Gastrocnemius medialis (tissue), 4 donors: ENCODE measurements at regions not wholly inside any gene's neighbourhood (a gene's known extent, or its start where the extent isn't known, plus 50 kb on each side); places are given as distances from the start of the nearest gene placed in this dataset.

ENCODE experiments used
- ATAC-seq, 2 donors: fragments of 150-250 bp; one replicate each; pipeline ENCODE4 v1.9.1; 2016
- DNase-seq, 2 donors: peaks; one replicate each; pipeline ENCODE4 v3.0.0-alpha.2; 2019
- H3K27ac ChIP-seq, 4 donors: fragments of 200-600 bp; sonication (generic); 1 replicate in 1 of 4; 2 replicates in 3 of 4; pipeline ENCODE4 v1.5.1; 2016 to 2018; ENCODE audit warnings: mild to moderate bottlenecking in 2 of 4, moderate library complexity in 1 of 4
- H3K27me3 ChIP-seq, 3 donors: fragments of 200-600 bp; sonication (generic) in 2 of 3; 1 replicate in 1 of 3; 2 replicates in 2 of 3; pipeline versions ENCODE4 v1.5.1 to v1.6.0; 2016 to 2019; ENCODE audit warnings: mild to moderate bottlenecking in 1 of 3, moderate library complexity in 1 of 3
- H3K36me3 ChIP-seq, 2 donors: fragments of 200-600 bp; sonication (generic) in 1 of 2; one replicate each; pipeline ENCODE4 v1.5.1; 2017 to 2018
- H3K4me1 ChIP-seq, 2 donors: fragments of 200-600 bp; sonication (generic) in 1 of 2; one replicate each; pipeline ENCODE4 v1.5.1; 2016 to 2017; ENCODE audit warnings: mild to moderate bottlenecking in 2 of 2
- H3K4me3 ChIP-seq, 4 donors: fragments of 200-600 bp; sonication (generic) in 3 of 4; 1 replicate in 1 of 4; 2 replicates in 3 of 4; pipeline ENCODE4 v1.5.1; 2016 to 2019; ENCODE audit warnings: mild to moderate bottlenecking in 2 of 4
- H3K9me3 ChIP-seq, 3 donors: fragments of 200-600 bp; sonication (generic) in 2 of 3; 1 replicate in 1 of 3; 2 replicates in 2 of 3; pipeline ENCODE4 v1.5.1; 2016 to 2019
- CTCF ChIP-seq, 5 experiments: fragments of 450-650 bp in 3 of 5; fragments of 200-600 bp in 2 of 5; sonication (generic) in 2 of 5; IDR thresholded peaks in 4 of 5; conservative IDR thresholded peaks in 1 of 5; 1 replicate in 4 of 5; 2 replicates in 1 of 5; pipeline ENCODE4 v1.5.1; 2016 to 2019; ENCODE audit warnings: antibody characterized with exemption in 5 of 5, mild to moderate bottlenecking in 3 of 5, moderate library complexity in 3 of 5
- POLR2A ChIP-seq, 2 donors: fragments of 450-650 bp; IDR thresholded peaks; one replicate each; pipeline ENCODE4 v1.6.1; 2017; ENCODE audit warnings: antibody characterized with exemption in 2 of 2, mild to moderate bottlenecking in 2 of 2, moderate library complexity in 2 of 2
- in situ Hi-C, 4 donors: fragments of 200-750 bp; cut with MboI; loops; one replicate each; pipeline versions ENCODE4 v1.15.0 to v1.8.0; 2017; ENCODE audit warnings: low sequenced_read_pairs in 4 of 4
- intact Hi-C: fragments of 100-400 bp; cut with DNase I; formaldehyde crosslinking; loops from one replicate; pipeline ENCODE4 v1.15.1; 2023; ENCODE audit warnings: low total_unique reads

DNA sequence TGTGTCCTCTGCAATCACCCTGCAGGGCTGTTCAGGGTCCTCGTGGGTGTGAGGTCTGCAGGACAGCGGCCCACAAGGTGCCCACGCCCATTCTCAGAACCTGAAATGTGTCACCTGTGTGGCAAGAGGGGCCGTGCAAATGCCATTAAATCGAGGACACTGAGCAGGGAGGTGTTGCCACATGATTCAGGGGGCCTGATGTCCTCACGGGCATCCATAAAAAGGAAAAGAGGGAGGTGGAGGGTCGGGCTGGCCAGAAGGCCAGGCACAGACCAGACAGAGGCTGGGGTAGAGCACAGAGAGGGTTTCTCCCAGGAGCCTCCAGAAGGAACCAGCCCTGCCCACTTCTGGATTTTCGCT, 239.6 kb downstream of the ERMARD start:
- no peaks in the 10 kb centered on the region for H3K36me3 ChIP-seq
- intact Hi-C loops (no loop called here), in situ Hi-C loops (no loop called here)
- no peaks in the 10 kb centered on the region for H3K9me3 ChIP-seq
- DNase-seq (no peak), ATAC-seq (no peak)
- H3K27me3 ChIP-seq: no peaks in the 10 kb centered on the region
- H3K4me3 ChIP-seq: no peak overlapping the region
- H3K27ac ChIP-seq: no peak overlapping the region
- H3K4me1 ChIP-seq: no peaks in the 10 kb centered on the region
- TF ChIP-seq POLR2A (IDR thresholded peaks at IDR 0.05): no peak
- no peak for TF ChIP-seq CTCF (IDR thresholded peaks at IDR 0.05 in 4 of 5, conservative IDR thresholded peaks at IDR 0.05 in 1 of 5)

DNA sequence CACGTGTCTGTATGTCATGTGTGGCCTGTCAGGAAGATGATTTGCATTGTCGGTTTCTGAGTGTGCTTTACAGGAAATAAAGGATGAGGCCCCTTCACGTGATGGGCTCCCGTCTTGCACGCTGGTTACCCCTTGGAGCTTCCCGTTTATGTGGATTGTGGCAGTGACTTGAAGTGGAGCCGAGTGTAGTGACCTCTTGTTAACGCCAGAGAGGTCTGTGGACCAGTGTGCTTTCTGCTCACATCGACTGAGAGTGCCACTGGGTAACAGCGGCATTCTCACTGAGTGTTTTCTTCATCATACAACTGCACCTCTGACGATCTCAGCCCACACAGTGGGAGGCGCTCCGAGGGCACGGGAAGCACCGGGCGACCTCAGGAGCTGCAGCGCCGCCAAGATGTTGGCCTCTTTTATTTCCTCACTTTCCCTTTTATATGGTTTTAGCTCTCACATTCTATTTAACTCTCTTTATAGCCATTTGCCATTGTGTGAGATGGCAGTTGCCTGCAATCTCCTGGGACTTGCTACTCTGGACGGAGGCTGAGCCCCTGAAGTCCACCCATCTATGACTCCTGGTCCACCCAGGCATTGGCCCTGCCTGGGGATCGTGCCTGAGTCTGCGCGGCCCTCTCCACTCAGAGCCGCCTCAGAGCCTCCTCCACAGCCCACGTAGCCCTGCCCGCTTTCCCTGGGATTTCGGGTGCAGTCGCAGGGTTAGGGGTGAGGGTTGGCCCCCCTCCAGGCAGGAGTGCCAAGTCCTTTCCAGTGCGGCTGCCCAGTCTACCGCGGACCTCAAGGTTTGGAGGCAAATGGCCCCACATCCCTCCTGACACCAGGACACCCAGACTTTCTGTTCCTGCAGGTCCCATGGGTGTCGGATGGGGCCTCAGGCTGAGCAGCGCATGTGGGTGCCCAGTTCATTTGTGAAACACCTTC, 238.9 kb downstream of the ERMARD start:
- no peaks in the 10 kb centered on the region for H3K27me3 ChIP-seq
- H3K9me3 ChIP-seq: no peaks in the 10 kb centered on the region
- H3K4me3 ChIP-seq: no peak overlapping the region
- H3K36me3 ChIP-seq: no peaks in the 10 kb centered on the region
- no peak for TF ChIP-seq POLR2A (IDR thresholded peaks at IDR 0.05)
- TF ChIP-seq CTCF (IDR thresholded peaks at IDR 0.05 in 4 of 5, conservative IDR thresholded peaks at IDR 0.05 in 1 of 5): no peak
- intact Hi-C loops: no loop called here
- no peaks in the 10 kb centered on the region for H3K4me1 ChIP-seq
- H3K27ac ChIP-seq: no peak overlapping the region
- ATAC-seq (no peak), DNase-seq (no peak)
- in situ Hi-C loops: no loop called here

DNA sequence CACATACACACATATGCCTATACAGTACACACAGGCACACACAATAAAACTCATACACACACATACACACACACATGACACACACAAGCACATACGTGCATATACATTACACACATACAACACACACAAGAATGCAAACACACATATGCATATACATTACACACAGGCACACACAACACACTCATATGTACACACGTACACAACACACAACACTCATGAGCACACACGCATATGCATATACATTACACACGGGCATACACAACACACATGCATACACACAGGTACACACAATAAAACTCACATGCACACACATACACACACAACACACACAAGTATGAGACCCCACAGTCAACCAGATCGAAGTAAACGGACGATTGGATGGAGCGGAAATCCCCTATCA, 238.2 kb downstream of the ERMARD start:
- H3K4me3 ChIP-seq: no peak overlapping the region
- no peaks in the 10 kb centered on the region for H3K36me3 ChIP-seq
- no peaks in the 10 kb centered on the region for H3K4me1 ChIP-seq
- intact Hi-C loops (no loop called here), in situ Hi-C loops (no loop called here)
- TF ChIP-seq POLR2A (IDR thresholded peaks at IDR 0.05) (no peak), CTCF (IDR thresholded peaks at IDR 0.05 in 4 of 5, conservative IDR thresholded peaks at IDR 0.05 in 1 of 5) (no peak)
- ATAC-seq (no peak), DNase-seq (no peak)
- no peaks in the 10 kb centered on the region for H3K9me3 ChIP-seq
- H3K27me3 ChIP-seq: no peaks in the 10 kb centered on the region
- H3K27ac ChIP-seq: no peak overlapping the region

GRCh38 chr6:169988769-169989550, 237.5 kb downstream of the ERMARD start:
- TF ChIP-seq CTCF (IDR thresholded peaks at IDR 0.05 in 4 of 5, conservative IDR thresholded peaks at IDR 0.05 in 1 of 5) (no peak), POLR2A (IDR thresholded peaks at IDR 0.05) (no peak)
- Histone ChIP-seq H3K27ac (no peak overlapping the region), H3K4me1 (no peaks in the 10 kb centered on the region), H3K36me3 (no peaks in the 10 kb centered on the region), H3K4me3 (no peak overlapping the region), H3K27me3 (no peaks in the 10 kb centered on the region), H3K9me3 (no peaks in the 10 kb centered on the region)
- intact Hi-C loops (no loop called here), in situ Hi-C loops (no loop called here)
- DNase-seq (no peak), ATAC-seq (no peak)
